ENCODE measurements at regions not wholly inside any gene's neighbourhood (a gene's known extent, or its start where the extent isn't known, plus 50 kb on each side); places are given as distances from the start of the nearest gene placed in this dataset.

- H3K9me3 ChIP-seq (ENCODE audit: control insufficient read depth, low read depth, low read length): no peaks in the 10 kb centered on the region
- H3K27ac ChIP-seq (ENCODE audit: control insufficient read depth, insufficient read depth, low read length): no peak overlapping the region
- H3K9me1 ChIP-seq (ENCODE audit: control insufficient read depth, extremely low read depth, insufficient read depth, low read length): no peaks in the 10 kb centered on the region
- H3K4me1 ChIP-seq (ENCODE audit: control insufficient read depth, extremely low read depth, insufficient read depth, low read length): no peaks in the 10 kb centered on the region
- no peaks in the 10 kb centered on the region for H3K36me3 ChIP-seq (ENCODE audit: control insufficient read depth in 2 of 2, extremely low read depth in 1 of 2, insufficient read depth in 2 of 2, low read length in 2 of 2)
- no peaks in the 10 kb centered on the region for H3K79me2 ChIP-seq (ENCODE audit: control insufficient read depth, insufficient read depth, low read length)
- no peak overlapping the region for H3K4me2 ChIP-seq (ENCODE audit: control insufficient read depth, extremely low read depth, insufficient read depth, low read depth, low read length)
- no peak overlapping the region for H3K9ac ChIP-seq (ENCODE audit: control insufficient read depth, extremely low read depth, insufficient read depth, low read length)
- TF ChIP-seq EZH2 (IDR thresholded peaks at IDR 0.05; ENCODE audit: low read length) (no peak), CTCF (optimal IDR thresholded peaks at IDR 0.05 in 1 of 3, IDR thresholded peaks at IDR 0.05 in 1 of 3, conservative IDR thresholded peaks at IDR 0.05 in 1 of 3; ENCODE audit: extremely low read depth in 1 of 3, insufficient read depth in 2 of 3, low read length in 3 of 3) (no peak)
- peaks cover 33% of the 10 kb centered on the region for H3K27me3 ChIP-seq (ENCODE audit: control insufficient read depth, extremely low read depth, insufficient read depth, low read length)
- dilution Hi-C loops (cut with MboI; ENCODE audit: extremely low pct_ligation_motif_present, low sequenced_read_pairs): no loop called here
- H3K4me3 ChIP-seq (ENCODE audit: control insufficient read depth in 2 of 3, extremely low read depth in 1 of 3, insufficient read depth in 2 of 3, low read depth in 1 of 3, low read length in 3 of 3): no peak overlapping the region
- no peak overlapping the region for H2AFZ ChIP-seq (ENCODE audit: control insufficient read depth, low read length)
- DNase-seq (ENCODE audit: low read depth, low spot score): no peak
- FAIRE-seq: no peak
- no peaks in the 10 kb centered on the region for H4K20me1 ChIP-seq (ENCODE audit: control insufficient read depth, extremely low read depth, insufficient read depth, low read length)
Observed at GRCh38 chr6:150549007-150549406, 50.7 kb upstream of the PLEKHG1 start.

GRCh38 chr6:150549674-150550101, 50.0 kb upstream of the PLEKHG1 start:
- dilution Hi-C loops (cut with MboI; ENCODE audit: extremely low pct_ligation_motif_present, low sequenced_read_pairs): no loop called here
- Histone ChIP-seq H3K9me1 (ENCODE audit: control insufficient read depth, extremely low read depth, insufficient read depth, low read length) (no peaks in the 10 kb centered on the region), H3K27me3 (ENCODE audit: control insufficient read depth, extremely low read depth, insufficient read depth, low read length) (peaks cover 29% of the 10 kb centered on the region), H3K9ac (ENCODE audit: control insufficient read depth, extremely low read depth, insufficient read depth, low read length) (no peak overlapping the region), H3K4me1 (ENCODE audit: control insufficient read depth, extremely low read depth, insufficient read depth, low read length) (no peaks in the 10 kb centered on the region), H3K4me2 (ENCODE audit: control insufficient read depth, extremely low read depth, insufficient read depth, low read depth, low read length) (no peak overlapping the region), H3K27ac (ENCODE audit: control insufficient read depth, insufficient read depth, low read length) (no peak overlapping the region), H3K4me3 (ENCODE audit: control insufficient read depth in 2 of 3, extremely low read depth in 1 of 3, insufficient read depth in 2 of 3, low read depth in 1 of 3, low read length in 3 of 3) (no peak overlapping the region), H3K9me3 (ENCODE audit: control insufficient read depth, low read depth, low read length) (no peaks in the 10 kb centered on the region), H2AFZ (ENCODE audit: control insufficient read depth, low read length) (no peak overlapping the region), H3K36me3 (ENCODE audit: control insufficient read depth in 2 of 2, extremely low read depth in 1 of 2, insufficient read depth in 2 of 2, low read length in 2 of 2) (no peaks in the 10 kb centered on the region), H4K20me1 (ENCODE audit: control insufficient read depth, extremely low read depth, insufficient read depth, low read length) (no peaks in the 10 kb centered on the region), H3K79me2 (ENCODE audit: control insufficient read depth, insufficient read depth, low read length) (no peaks in the 10 kb centered on the region)
- no peak for FAIRE-seq
- no peak for DNase-seq (ENCODE audit: low read depth, low spot score)
- no peak for TF ChIP-seq EZH2 (IDR thresholded peaks at IDR 0.05; ENCODE audit: low read length)
- TF ChIP-seq CTCF (optimal IDR thresholded peaks at IDR 0.05 in 1 of 3, IDR thresholded peaks at IDR 0.05 in 1 of 3, conservative IDR thresholded peaks at IDR 0.05 in 1 of 3; ENCODE audit: extremely low read depth in 1 of 3, insufficient read depth in 2 of 3, low read length in 3 of 3): no peak

Data from keratinocyte (primary cell).